ENCODE measurements at regions not wholly inside any gene's neighbourhood (a gene's known extent, or its start where the extent isn't known, plus 50 kb on each side); places are given as distances from the start of the nearest gene placed in this dataset.
"Not testable (repeated sequence)": the region's sequence is repeated elsewhere in the genome, so short reads cannot be mapped to it uniquely, and the experiment has no call there.

DNA sequence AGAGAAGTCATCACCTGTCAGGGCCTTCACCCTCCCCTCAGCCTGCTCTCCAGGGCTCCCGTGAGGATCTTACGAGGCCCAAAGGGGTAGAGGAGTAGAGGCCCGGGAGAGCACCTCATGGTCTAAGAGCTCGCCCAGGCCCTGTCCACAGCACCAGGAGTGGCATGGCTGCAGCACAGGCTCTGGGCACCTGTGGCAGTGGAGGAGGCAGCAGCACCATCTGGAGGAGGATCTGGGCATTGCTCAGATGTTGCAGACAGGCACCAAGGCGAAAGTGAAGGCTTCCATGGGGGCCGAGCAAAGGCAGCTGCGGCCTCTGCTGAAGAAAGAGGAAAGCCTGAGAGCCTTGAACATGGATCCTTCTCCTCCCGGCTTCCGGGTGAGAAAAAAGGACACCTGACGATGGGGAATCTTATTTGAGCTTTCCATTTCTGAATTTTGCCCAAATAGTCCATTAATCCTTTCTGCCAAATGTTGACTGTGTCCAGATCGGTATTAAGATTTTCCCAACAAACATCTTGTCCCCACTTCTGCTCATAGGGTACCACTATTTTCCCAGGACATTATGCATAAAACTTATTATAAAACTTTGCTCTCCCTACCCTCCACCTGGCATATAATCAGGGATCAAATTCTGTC lies 604.7 kb downstream of the PTPRC start:
- DNase-seq, result no peak

DNA sequence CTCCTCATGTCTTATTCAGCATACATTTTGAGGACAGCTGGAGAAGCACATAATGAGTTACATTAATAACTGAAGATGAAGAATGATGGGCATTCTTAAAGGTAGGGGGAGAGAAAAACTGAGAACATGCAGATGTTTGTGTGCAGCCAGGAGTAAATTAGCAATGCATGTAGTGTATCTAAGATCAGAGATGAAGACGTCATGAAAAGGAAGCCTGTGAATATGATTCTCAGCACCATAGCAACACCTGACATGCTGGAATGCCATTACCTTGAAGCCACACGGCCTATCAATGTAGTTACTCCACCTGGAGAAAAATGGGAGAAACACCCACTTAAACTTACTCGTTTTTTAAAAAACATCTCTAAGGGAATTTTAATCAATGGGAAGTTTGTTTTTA lies 607.1 kb downstream of the PTPRC start:
- DNase-seq, result no peak

- DNase-seq, result no peak
These were observed 607.9 kb downstream of the PTPRC start for GRCh38 chr1:199246716-199247115.

- DNase-seq, result no peak
These were observed 609.1 kb downstream of the PTPRC start for GRCh38 chr1:199247891-199248290.

- not testable (repeated sequence) for DNase-seq
These were observed 615.2 kb downstream of the PTPRC start for GRCh38 chr1:199254040-199254439.

DNA sequence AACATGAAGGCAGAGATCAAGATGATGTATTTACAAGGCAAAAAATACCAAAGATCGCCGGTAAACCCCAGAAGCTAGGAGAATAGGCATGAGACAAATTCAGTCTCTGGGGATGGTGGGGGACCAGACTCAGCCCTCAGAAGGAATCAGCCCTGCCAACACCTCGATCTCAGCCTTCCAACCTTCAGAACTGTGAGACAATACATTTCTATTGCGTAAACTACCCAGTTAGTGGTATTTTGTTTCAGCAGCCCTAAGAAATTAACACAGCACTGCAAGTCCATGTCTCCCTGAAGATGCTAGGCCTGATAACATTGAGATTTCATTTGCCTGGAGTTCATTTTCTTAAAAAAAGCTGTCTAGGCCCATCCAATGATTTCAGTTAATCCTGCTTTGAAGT lies 622.5 kb downstream of the PTPRC start:
- DNase-seq, result no peak

- no peak for DNase-seq
These were observed 625.4 kb downstream of the PTPRC start for GRCh38 chr1:199264283-199264682.

GRCh38 chr1:199264911-199265310 lies 626.1 kb downstream of the PTPRC start:
- no peak for DNase-seq

GRCh38 chr1:199265319-199265718 lies 626.5 kb downstream of the PTPRC start:
- no peak for DNase-seq

DNA sequence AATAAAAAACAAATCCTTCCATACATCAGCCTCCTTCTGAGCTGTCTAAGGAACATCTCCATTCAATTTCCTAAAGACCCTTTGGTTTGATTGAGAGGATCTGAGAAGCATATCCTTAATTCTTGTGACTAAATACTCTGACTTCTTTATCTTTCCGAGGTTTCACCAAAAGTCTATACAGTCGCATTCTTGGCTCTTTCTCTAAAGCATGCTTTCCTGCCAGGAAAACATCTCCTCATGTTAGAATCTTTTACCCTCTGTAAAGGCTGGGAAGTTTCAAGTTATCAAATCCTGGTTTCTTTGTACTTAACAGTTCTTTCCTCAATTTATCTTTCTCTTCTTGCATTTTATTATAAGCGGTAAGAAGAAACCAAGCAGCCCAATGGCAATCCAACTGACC lies 630.4 kb downstream of the PTPRC start:
- no peak for DNase-seq

DNA sequence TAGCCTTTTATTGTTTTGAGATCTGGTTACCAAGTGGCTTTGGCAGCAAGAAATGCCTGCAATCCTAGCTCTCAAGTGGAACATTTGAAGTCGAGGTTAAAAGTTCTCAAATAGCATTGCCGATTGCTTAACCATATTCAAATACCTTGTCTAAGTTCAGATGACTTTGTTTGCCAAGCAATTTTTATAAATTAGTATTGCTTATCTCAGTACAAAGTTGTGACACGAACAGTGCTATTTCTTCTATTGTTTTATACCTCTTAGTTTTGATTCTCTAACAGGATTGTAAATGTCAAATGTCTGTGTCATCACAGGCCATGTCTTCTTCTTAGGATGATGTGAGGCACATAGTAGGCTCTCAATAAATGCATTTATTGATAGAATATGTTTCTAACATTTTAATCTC lies 633.3 kb downstream of the PTPRC start:
- DNase-seq, result no peak

- no peak for DNase-seq
These were observed 633.8 kb downstream of the PTPRC start for GRCh38 chr1:199272628-199273086.

GRCh38 chr1:199273837-199274379 lies 635.1 kb downstream of the PTPRC start:
- DNase-seq, result no peak

DNA sequence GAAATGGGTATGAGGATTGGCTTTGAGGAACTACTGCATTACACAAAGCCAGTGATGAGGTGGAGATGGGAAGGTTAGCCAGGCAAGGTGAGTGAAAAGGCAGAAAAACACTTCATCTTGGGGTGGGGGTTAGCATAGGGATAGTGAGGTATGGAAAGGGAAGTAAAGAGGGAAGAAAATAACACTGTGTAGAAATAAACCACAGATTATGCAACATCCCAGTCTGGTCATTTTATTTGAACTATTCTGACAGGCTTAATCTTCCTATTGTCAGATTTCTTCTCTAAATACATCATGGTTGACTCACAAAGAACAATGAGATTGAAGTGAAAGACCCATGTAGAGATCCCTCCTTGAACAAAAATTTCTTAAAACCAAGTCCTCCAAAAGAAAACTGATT lies 640.2 kb downstream of the PTPRC start:
- no peak for DNase-seq

DNA sequence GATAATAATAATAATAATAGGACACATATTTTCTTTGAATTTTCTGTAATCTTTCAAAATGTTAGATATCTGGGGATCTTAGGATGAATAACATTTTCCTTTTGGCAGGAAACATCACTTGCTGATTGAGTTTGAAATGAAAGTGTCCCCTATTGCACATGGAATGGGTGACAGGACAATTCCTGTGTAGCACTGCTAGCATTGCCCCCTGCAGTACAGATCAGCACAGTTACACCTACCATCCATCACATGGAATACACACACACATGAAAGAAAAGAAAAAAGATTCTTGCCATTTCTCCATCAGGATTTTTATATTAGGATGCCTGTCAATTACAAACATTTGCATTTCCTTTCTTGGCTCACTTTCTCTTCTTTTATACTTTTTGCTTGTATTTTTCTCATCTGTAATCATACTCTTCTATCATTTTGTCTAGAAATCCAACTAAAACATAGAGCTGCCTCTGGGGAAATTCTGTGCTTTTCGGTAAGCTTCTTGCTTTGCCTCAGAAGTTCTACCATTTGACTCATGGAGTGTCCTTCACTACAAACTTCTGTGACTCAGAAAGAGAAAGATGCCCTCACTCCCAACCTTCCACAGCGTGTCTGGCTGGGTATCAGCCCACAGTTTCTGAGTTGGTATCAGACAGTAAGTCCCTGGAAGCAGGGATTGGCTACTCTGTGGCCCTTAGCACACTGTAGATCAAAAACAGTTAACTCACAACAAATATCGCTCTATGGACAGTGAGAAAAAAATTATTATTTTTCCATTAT lies 641.2 kb downstream of the PTPRC start:
- no peak for DNase-seq

GRCh38 chr1:199282751-199283305 lies 644.0 kb downstream of the PTPRC start:
- no peak for DNase-seq

DNA sequence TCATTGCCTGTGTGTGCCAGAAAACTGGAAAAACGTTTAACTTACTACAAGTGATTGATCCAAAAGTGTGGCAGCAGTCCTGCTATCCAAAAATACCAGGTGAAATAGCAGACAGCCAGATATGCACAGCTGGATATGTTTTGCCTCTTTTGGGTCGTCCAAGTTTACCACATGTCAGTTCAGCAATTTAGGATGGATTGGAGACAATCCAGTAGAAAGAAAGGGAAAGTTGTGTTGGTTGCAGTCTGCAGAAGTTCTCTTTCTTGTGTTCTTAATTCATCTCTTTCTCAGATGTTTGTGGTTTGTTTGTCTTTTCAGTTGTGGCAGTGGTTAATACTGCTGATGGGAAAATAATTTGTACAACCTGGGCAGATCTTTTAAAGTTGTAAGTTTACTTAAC lies 645.0 kb downstream of the PTPRC start:
- no peak for DNase-seq

DNA sequence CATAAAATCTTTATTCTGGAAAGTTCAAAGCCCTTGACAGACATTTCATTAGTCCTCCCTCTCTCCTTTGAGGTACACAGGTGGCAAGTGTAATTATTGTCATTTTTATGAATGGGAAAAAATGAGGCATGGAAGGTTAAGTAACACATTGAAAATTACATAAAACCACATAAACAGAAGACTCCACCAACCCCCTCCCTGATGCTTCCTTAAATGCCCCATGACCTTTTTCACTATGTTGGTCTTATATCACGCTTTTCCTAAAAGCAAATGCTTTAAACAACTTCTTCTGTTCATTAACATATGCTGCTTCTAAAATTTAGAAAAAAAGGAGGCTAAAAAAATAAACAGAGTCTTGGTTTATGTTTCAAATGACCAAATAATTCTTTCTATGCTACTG lies 648.4 kb downstream of the PTPRC start:
- DNase-seq, result no peak

- DNase-seq, result no peak
These were observed 648.8 kb downstream of the PTPRC start for GRCh38 chr1:199287647-199288046.

DNA sequence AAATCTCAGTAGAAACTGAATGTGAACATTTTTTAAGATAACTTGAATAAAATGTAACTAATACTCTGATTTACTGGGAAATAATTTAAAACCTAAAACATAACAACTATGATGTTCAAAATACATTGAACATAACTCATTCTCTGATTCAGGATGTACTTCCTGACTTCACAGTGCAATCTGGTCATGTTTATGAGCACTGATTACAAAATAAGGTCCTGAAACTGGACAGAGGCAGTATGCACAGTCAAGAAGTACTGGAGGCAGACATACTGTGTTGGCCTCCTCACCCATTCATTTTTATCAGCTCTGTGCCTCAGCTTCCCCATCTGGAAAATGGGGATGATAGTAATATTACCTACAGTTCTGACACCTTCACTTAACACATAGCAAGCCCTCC lies 651.3 kb downstream of the PTPRC start:
- no peak for DNase-seq

DNA sequence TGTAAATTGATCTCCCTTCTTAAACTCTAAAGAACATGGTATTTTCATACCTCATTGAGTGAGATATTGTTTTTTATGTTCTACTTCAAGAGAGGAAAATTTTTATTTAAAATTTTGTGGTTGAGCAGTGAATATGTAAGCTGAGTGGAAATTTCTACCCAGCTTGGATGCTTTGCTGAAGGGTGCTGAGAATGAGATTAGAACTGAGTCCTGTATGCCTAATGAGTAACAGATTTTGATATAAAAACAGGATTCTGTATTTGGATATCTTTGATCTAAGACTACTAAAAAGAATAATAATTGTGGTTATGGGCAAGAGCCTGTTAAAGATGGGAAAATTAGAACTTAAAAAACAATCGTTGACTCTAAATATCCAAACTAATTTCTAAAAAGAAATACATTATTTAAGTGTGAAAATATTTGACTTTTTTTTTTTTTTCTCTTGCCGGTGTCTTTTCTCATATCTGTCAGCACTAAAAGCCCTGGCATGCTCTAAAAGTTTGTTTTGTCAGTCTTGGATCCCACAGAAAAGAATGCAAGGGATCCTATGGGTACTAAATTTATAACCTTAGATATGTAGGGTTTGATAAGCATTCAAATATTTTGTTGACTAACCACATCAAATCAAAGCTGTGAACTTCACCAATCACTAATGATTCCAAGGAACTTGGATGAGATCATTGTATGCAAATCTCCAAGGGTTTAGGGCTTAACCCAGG lies 652.3 kb downstream of the PTPRC start:
- DNase-seq, result no peak

- no peak for DNase-seq
These were observed 654.1 kb downstream of the PTPRC start for GRCh38 chr1:199292896-199293295.

GRCh38 chr1:199295107-199295506 lies 656.3 kb downstream of the PTPRC start:
- DNase-seq, result no peak

All from effector CD8-positive, alpha-beta T cell (primary cell).